CD14-positive monocyte (primary cell): ENCODE measurements at regions not wholly inside any gene's neighbourhood (a gene's known extent, or its start where the extent isn't known, plus 50 kb on each side); places are given as distances from the start of the nearest gene placed in this dataset.

Source experiments
- DNase-seq, 3 donors: peaks; one replicate each; pipeline ENCODE4 v3.0.0-alpha.2; 2011 to 2022
- H2AFZ ChIP-seq: 2 replicates; pipeline ENCODE4 v1.6.0; 2012; ENCODE audit warnings: mild to moderate bottlenecking, low read depth, low read length, inconsistent platforms; ENCODE audit not compliant: insufficient read depth, poor library complexity, severe bottlenecking
- H3K27ac ChIP-seq, 2 donors: 1 replicate in 1 of 2; 2 replicates in 1 of 2; pipeline ENCODE4 v1.5.1; 2012 to 2013; ENCODE audit warnings: low read length in 2 of 2, control low read depth in 1 of 2, inconsistent platforms in 1 of 2, low read depth in 1 of 2, mild to moderate bottlenecking in 1 of 2
- H3K27me3 ChIP-seq, 2 donors: one replicate each; pipeline versions ENCODE4 v1.6.0 to v1.6.1; 2011 to 2013; ENCODE audit warnings: low read length in 2 of 2; ENCODE audit not compliant: control insufficient read depth in 2 of 2, insufficient read depth in 2 of 2
- H3K36me3 ChIP-seq, 2 donors: replicated peaks in 1 of 2; 1 replicate in 1 of 2; 2 replicates in 1 of 2; pipeline versions ENCODE4 v1.5.1 to v1.6.1; 2012 to 2013; ENCODE audit warnings: low read length in 2 of 2, control low read depth in 1 of 2, inconsistent platforms in 1 of 2, mild to moderate bottlenecking in 1 of 2; ENCODE audit not compliant: insufficient read depth in 2 of 2, control insufficient read depth in 1 of 2
- H3K4me1 ChIP-seq, 2 donors: 1 replicate in 1 of 2; 2 replicates in 1 of 2; pipeline versions ENCODE4 v1.5.1 to v1.6.1; 2012 to 2013; ENCODE audit warnings: low read length in 2 of 2, control low read depth in 1 of 2, inconsistent platforms in 1 of 2, mild to moderate bottlenecking in 1 of 2, moderate library complexity in 1 of 2; ENCODE audit not compliant: insufficient read depth in 2 of 2, control insufficient read depth in 1 of 2
- H3K4me2 ChIP-seq: replicated peaks from 2 replicates; pipeline ENCODE3; 2012; ENCODE audit warnings: low read length, moderate library complexity, mild to moderate bottlenecking; ENCODE audit not compliant: poor library complexity, severe bottlenecking; ENCODE audit errors: extremely low read depth
- H3K4me3 ChIP-seq, 3 experiments: fragments of 200-600 bp in 1 of 3; sonication (generic) in 1 of 3; replicated peaks in 1 of 3; 1 replicate in 2 of 3; 2 replicates in 1 of 3; pipeline ENCODE4 v1.5.1; 2011 to 2013; ENCODE audit warnings: low read length in 3 of 3, mild to moderate bottlenecking in 3 of 3, control low read depth in 2 of 3, low read depth in 2 of 3, inconsistent platforms in 1 of 3, moderate library complexity in 1 of 3
- H3K79me2 ChIP-seq: 2 replicates; pipeline ENCODE4 v1.6.0; 2012; ENCODE audit warnings: mild to moderate bottlenecking, control low read depth, inconsistent platforms, low read length, moderate library complexity; ENCODE audit not compliant: insufficient read depth
- H3K9ac ChIP-seq: 2 replicates; pipeline ENCODE4 v1.6.0; 2017; ENCODE audit warnings: low read length, mild to moderate bottlenecking; ENCODE audit not compliant: insufficient read depth, poor library complexity, severe bottlenecking
- H3K9me3 ChIP-seq, 2 donors: replicated peaks in 1 of 2; 1 replicate in 1 of 2; 2 replicates in 1 of 2; pipeline versions ENCODE4 v1.5.1 to v1.6.1; 2012 to 2013; ENCODE audit warnings: low read length in 2 of 2, control low read depth in 1 of 2; ENCODE audit not compliant: control insufficient read depth in 1 of 2, insufficient read depth in 1 of 2
- H4K20me1 ChIP-seq: 2 replicates; pipeline ENCODE4 v1.6.0; 2012; ENCODE audit warnings: mild to moderate bottlenecking, low read length, control low read depth, moderate library complexity; ENCODE audit not compliant: insufficient read depth
- H3K27ac Mint-ChIP-seq, 7 donors: one replicate each; pipeline ENCODE4 v1.8.0; 2020; ENCODE audit warnings: mild to moderate bottlenecking in 7 of 7, mixed read lengths in 7 of 7, moderate library complexity in 6 of 7, inconsistent platforms in 2 of 7
- H3K27me3 Mint-ChIP-seq, 3 donors: one replicate each; pipeline ENCODE4 v1.8.0; 2021 to 2022; ENCODE audit warnings: low read depth in 3 of 3, mild to moderate bottlenecking in 3 of 3, mixed read lengths in 3 of 3, moderate library complexity in 3 of 3, inconsistent platforms in 1 of 3
- H3K36me3 Mint-ChIP-seq, 2 donors: one replicate each; pipeline ENCODE4 v1.8.0; 2020; ENCODE audit warnings: mixed read lengths in 2 of 2, inconsistent platforms in 1 of 2, mild to moderate bottlenecking in 1 of 2
- H3K4me1 Mint-ChIP-seq: one replicate; pipeline ENCODE4 v1.8.0; 2020; ENCODE audit warnings: mild to moderate bottlenecking, mixed read lengths
- H3K4me3 Mint-ChIP-seq, 2 donors: one replicate each; pipeline ENCODE4 v1.8.0; 2020; ENCODE audit warnings: mild to moderate bottlenecking in 2 of 2, mixed read lengths in 2 of 2, moderate library complexity in 1 of 2
- H3K9me3 Mint-ChIP-seq, 7 donors: one replicate each; pipeline ENCODE4 v1.8.0; 2020 to 2022; ENCODE audit warnings: mixed read lengths in 7 of 7, mild to moderate bottlenecking in 6 of 7, moderate library complexity in 6 of 7, inconsistent platforms in 2 of 7
- CTCF ChIP-seq: fragments of 200-600 bp; IDR thresholded peaks from one replicate; pipeline ENCODE4 v1.8.0; 2022; ENCODE audit warnings: antibody characterized with exemption, mild to moderate bottlenecking
- WGBS: methylation state at CpG from one replicate; pipeline ENCODE4 v1.1.5; 2013; ENCODE audit warnings: missing lambda C conversion rate; ENCODE audit not compliant: insufficient coverage; 5-methylcytosine and 5-hydroxymethylcytosine counted together
- intact Hi-C, 2 donors: fragments of 100-400 bp; cut with micrococcal nuclease; formaldehyde crosslinking; loops; one replicate each; pipeline versions ENCODE4 v1.15.0 to v1.15.1; 2023

DNA sequence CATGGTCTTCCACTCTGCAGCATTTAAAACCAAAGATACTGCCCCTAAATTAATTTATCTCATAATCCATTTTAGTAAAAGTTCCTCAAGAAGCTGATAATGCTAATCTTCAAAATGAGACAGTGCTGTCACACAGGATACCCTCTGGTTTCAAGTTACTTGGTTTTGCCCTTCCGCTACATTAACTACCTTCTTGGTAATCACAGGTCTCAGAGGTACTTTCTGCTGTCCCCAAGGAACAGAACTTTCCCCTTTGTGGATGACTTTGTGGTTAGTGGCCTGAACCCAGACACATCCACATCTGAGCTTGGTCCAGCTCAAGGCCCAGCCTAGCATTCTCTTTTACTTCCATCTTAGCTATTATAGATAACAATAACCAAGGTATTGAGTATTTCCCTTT, 88.8 kb upstream of the TMEM26 start:
- no peak overlapping the region for H3K9ac ChIP-seq
- no peak overlapping the region for H3K4me2 ChIP-seq
- H3K9me3 ChIP-seq = no peaks in the 10 kb centered on the region
- H3K4me3 ChIP-seq = no peak overlapping the region
- H3K36me3 ChIP-seq = no peaks in the 10 kb centered on the region
- DNase-seq = no peak
- H3K4me1 ChIP-seq = no peaks in the 10 kb centered on the region
- Mint-ChIP-seq H3K36me3 (no peaks in the 10 kb centered on the region), H3K27me3 (peaks cover 0 to 4% (median 4%) of the 10 kb centered on the region in 3 donors), H3K4me1 (no peaks in the 10 kb centered on the region), H3K27ac (no peak overlapping the region), H3K9me3 (peaks cover 0 to 10% (median 7%) of the 10 kb centered on the region in 7 donors), H3K4me3 (no peak overlapping the region)
- no peak overlapping the region for H3K27ac ChIP-seq
- TF ChIP-seq CTCF = no peak
- WGBS = no CpG with 5 or more reads among the region's 1 CpG
- no peaks in the 10 kb centered on the region for H3K79me2 ChIP-seq
- H4K20me1 ChIP-seq = no peaks in the 10 kb centered on the region
- H2AFZ ChIP-seq = no peak overlapping the region
- intact Hi-C loops = no loop called here
- H3K27me3 ChIP-seq = no peaks in the 10 kb centered on the region

GRCh38 chr10:61539876-61540275, 86.7 kb upstream of the TMEM26 start:
- Mint-ChIP-seq H3K9me3 (peaks cover 0 to 7% (median 3%) of the 10 kb centered on the region in 7 donors), H3K4me1 (no peaks in the 10 kb centered on the region), H3K4me3 (no peak overlapping the region), H3K27me3 (peaks cover 0 to 4% (median 0%) of the 10 kb centered on the region in 3 donors), H3K36me3 (no peaks in the 10 kb centered on the region), H3K27ac (no peak overlapping the region)
- no peaks in the 10 kb centered on the region for H4K20me1 ChIP-seq
- no peak for TF ChIP-seq CTCF
- no peak overlapping the region for H3K4me2 ChIP-seq
- H3K9me3 ChIP-seq = no peaks in the 10 kb centered on the region
- no CpG with 5 or more reads among the region's 8 CpGs for WGBS
- no peaks in the 10 kb centered on the region for H3K27me3 ChIP-seq
- H2AFZ ChIP-seq = no peak overlapping the region
- no peaks in the 10 kb centered on the region for H3K4me1 ChIP-seq
- no peaks in the 10 kb centered on the region for H3K36me3 ChIP-seq
- H3K9ac ChIP-seq = no peak overlapping the region
- no peaks in the 10 kb centered on the region for H3K79me2 ChIP-seq
- no peak for DNase-seq
- no peak overlapping the region for H3K4me3 ChIP-seq
- intact Hi-C loops = no loop called here
- H3K27ac ChIP-seq = no peak overlapping the region
